CD4-positive, alpha-beta T cell treated with Interleukin-15 for 4 hours (primary cell): ENCODE measurements at regions not wholly inside any gene's neighbourhood (a gene's known extent, or its start where the extent isn't known, plus 50 kb on each side); places are given as distances from the start of the nearest gene placed in this dataset.

Experiments
- DNase-seq: peaks from one replicate; pipeline ENCODE4 v3.0.0-alpha.2; 2020; ENCODE audit warnings: low spot score

GRCh38 chrX:45872480-45872879, 671.8 kb upstream of the DIPK2B start:
- DNase-seq = no peak

- no peak for DNase-seq
These were observed 667.7 kb upstream of the DIPK2B start for GRCh38 chrX:45868425-45868824.

DNA sequence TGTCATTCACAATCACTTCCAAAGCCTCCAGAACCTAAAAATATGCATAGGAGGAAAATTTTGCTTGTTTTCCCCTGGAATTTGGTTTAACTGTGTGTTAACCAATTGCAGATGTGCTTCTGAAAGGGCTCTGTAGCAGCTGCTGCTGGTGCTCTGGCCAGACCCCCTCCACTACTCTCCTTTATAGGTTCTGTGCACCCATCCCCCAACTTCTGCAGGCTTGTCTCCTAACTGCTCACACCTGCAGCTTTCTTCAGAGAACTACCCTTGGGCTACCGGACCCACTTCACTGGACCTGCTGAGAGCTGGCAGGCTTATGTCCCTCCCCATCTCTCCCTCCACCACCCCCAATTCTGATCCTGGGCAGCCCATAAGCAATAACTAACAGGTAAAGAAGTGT, 662.1 kb upstream of the DIPK2B start:
- DNase-seq = no peak

GRCh38 chrX:45860450-45860849, 659.8 kb upstream of the DIPK2B start:
- DNase-seq = no peak

- no peak for DNase-seq
These were observed 658.7 kb upstream of the DIPK2B start for GRCh38 chrX:45859407-45859806.

- DNase-seq = peak; percentile 32
These were observed 652.2 kb upstream of the DIPK2B start for GRCh38 chrX:45852884-45853283.

DNA sequence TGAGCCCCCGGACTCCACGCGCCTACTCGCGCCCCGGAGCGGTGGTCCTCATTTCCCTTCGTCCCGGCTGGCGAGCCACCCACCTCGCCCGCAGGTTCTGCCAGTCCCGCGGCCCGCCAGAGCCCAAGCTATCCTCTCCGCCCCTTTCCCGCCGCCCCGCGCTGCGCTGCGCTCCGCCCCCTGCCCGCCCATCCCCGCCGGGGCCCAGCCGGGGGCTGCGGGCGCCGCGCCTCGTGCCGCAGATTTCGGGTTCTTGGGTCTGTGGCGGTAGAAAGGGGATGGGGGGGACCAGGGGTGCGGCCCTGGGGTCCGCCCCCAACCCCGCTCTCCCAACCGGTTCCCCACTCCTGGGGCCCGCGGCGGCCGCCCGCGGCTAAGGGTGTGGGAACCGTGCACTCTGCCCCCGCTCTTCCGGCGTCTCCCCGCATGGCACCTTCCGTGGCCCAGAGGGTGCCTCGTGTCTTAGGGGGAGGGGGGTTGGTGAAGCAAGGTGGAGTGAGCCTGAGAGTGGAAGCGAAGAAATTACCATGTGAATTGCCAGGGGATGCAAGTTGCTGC, 650.8 kb upstream of the DIPK2B start:
- peak; percentile 46 for DNase-seq

DNA sequence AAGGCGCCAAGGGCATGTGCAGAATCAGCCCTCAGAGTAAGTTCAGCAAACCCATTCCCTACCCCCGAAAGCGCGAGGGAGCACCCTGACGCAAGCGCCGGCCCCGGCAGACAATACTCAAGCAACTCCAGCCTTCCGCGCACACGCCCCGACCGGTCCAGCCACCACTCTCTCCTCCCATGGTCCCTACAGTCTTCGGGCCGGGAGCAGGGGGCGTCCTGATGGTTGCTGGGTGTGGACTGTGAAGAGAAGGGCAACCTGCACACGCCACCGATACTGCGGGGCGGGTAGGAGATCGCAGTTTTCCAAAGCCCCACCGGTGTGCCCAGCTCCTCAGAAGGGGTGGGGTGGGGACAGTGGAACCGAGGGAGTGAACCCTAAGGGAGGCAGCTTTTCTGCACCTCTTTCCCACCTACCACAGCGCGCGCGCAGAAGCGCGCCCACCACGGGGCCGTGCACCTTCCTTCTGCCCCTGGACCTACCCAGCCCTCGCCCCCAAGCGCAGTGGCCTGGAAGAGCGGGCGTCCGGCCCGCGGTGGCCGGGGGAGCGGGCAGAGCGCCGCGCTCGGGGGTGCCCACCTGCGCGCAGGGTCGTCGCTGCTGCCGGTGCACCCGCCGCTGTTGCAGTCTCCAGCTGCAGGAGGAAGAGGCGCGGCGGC, 650.2 kb upstream of the DIPK2B start:
- DNase-seq = no peak

- peak; percentile 9 for DNase-seq
These were observed 649.6 kb upstream of the DIPK2B start for GRCh38 chrX:45850197-45850774.

GRCh38 chrX:45849261-45849862, 648.7 kb upstream of the DIPK2B start:
- peak; percentile 45 for DNase-seq

DNA sequence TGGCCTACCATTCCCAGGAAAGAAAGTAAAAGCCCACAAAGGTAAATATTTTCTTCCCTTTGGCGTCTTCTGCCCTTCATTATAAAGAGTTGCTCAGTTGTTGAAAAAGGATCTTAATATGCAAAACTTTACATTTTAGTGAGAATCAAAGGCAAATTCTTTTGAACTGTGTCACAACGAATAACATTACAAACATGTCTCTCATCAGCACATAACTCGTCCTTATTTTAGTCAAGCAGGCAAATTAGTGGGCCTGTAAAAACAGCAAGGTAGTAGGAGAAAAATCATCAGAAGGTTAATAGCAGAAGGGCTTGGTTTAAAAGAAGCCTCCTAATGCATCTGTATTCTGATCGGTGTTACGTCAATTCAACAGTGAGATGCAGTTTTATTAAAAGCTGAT, 647.3 kb upstream of the DIPK2B start:
- DNase-seq = no peak

- DNase-seq = no peak
These were observed 645.7 kb upstream of the DIPK2B start for GRCh38 chrX:45846328-45846727.

DNA sequence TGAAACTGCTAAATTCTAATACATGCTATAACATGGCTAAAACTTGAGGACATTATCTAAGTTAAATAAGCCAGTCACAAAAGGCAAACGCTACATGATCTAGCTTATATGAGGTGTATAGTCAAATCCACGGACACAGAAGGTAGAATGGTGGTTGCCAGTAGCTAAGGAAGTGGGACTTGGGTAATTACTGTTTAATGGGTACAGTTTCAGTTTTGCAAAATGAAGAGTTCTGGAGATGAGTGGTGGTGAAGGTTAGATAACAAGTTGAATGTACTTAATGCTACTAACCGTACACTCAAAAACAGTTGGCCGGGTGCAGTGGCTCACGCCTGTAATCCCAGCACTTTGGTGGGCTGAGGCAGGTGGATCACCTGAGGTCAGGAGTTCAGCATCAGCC, 644.5 kb upstream of the DIPK2B start:
- no peak for DNase-seq

DNA sequence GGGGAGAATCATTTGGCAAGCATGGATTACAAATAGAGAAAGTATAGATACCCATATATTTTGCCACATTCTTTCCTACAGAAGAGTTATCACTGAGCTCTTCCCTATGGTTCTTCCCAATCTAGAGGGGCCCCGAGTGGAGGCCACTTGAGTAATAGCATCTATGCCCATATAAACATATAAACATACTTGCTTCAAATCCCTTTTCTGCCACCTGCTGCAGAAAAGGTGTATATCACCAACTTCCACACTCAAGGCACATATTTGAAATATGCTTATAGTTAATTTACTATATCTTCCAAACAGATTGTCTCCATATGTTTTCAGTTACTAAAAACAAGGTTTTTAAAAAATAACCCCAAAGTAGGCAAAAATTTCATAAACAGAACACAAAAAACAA, 642.8 kb upstream of the DIPK2B start:
- DNase-seq = peak; percentile 33

DNA sequence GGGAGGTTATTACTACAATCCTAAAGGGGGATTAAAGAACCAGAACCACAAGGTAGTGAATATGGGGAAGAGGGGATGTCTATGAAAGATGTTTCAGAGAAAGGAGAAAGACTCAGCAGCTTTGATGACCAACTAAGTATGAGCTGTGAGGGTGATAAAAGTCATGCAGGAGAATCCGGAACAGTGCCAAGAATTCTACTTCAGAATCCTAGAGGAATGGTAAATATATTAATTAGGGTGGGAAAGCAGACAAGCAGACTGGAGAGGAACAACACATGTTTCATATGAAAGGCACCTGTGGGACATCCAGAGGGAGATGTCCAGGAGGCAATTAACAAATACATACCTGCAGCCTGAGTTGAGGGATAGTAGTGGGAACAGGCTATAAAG, 642.2 kb upstream of the DIPK2B start:
- no peak for DNase-seq

GRCh38 chrX:45842207-45842925, 641.7 kb upstream of the DIPK2B start:
- DNase-seq = no peak

- no peak for DNase-seq
These were observed 639.8 kb upstream of the DIPK2B start for GRCh38 chrX:45840411-45840950.

- DNase-seq = no peak
These were observed 629.7 kb upstream of the DIPK2B start for GRCh38 chrX:45830343-45830742.

GRCh38 chrX:45824471-45824870, 623.8 kb upstream of the DIPK2B start:
- DNase-seq = peak; percentile 31

DNA sequence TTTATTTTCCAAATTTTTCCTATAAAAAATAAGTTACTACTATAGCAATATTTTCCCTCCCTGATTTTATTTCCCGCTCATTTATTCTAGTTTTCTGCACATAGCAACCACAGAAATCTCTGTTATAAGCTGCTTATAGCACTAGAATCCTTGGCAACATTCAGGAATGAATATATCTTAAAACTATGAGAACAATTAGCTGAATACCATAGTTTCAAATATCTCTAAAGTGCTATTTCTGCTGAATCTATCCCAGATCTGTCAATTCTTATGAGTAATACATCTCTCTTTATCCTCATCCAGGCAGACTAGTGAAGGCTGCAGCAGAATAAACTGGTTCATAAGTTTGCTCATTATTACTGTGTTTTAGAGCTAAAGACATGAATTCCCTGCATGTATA, 622.9 kb upstream of the DIPK2B start:
- no peak for DNase-seq

DNA sequence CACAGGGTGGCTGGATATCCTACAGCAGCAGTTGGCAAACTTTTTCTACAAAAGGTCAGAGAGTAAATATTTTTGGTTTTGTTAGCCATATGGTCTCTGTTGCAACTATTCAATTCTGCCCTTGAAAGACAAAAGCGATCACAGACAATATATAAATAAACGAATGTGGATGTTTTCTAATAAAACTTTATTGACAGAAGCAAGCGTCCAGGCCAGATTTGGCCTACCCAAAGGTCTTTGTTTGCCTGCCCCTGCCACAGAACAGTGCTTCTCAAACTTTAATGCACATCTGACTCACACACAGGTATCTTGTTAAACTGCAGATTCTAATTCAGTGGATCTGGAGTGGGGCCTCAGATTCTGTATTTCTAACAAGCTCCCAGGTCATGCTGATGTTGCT, 621.4 kb upstream of the DIPK2B start:
- no peak for DNase-seq

DNA sequence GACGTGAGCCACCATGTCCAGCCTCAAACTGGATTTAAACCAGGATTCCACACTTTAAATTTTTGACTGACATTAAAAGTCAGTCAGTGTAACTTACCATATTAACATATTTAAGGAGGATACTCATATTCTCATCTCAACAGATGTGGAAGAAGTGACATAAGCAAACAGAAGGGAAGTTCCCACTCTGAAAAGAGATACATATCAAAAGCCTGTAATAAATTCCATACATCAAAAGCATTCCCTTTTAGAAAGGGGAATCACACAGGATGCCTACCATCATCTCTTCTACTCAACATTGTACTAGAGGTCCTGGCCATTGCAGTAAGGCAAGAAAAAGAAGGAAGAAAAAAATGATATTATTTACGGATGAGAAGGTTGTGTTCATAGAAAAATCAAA, 618.2 kb upstream of the DIPK2B start:
- no peak for DNase-seq

DNA sequence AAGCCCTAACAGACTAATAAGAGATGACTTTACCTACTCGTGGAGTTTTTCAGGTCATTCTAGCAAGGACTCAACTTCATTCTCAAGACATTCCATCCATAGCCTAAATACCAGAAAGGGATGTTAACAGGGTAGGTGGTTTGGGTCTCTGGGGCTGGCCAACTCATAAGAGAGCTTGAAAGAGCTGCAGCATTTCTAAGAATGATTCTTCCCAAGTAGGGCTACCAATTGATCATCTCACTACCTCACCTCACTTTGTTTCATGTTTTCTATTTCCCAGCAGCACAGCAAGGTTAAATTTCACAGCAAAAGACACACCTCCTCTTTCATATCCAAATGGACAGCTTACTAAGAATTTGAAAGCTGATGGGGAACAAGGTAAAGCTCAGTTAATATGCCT, 614.8 kb upstream of the DIPK2B start:
- no peak for DNase-seq
